Cardiac septum (tissue), 1 donor: ENCODE measurements at regions not wholly inside any gene's neighbourhood (a gene's known extent, or its start where the extent isn't known, plus 50 kb on each side); places are given as distances from the start of the nearest gene placed in this dataset.
"Not testable (repeated sequence)": the region's sequence is repeated elsewhere in the genome, so short reads cannot be mapped to it uniquely, and the experiment has no call there.

Experiments
- DNase-seq: peaks from one replicate; pipeline ENCODE4 v3.0.0-alpha.2; 2020; ENCODE audit warnings: low spot score
- intact Hi-C: fragments of 100-400 bp; cut with DNase I; formaldehyde crosslinking; loops from one replicate; pipeline ENCODE4 v1.14.0; 2022
- donor health status: DM: no; HTN: no; CAD: no.

DNA sequence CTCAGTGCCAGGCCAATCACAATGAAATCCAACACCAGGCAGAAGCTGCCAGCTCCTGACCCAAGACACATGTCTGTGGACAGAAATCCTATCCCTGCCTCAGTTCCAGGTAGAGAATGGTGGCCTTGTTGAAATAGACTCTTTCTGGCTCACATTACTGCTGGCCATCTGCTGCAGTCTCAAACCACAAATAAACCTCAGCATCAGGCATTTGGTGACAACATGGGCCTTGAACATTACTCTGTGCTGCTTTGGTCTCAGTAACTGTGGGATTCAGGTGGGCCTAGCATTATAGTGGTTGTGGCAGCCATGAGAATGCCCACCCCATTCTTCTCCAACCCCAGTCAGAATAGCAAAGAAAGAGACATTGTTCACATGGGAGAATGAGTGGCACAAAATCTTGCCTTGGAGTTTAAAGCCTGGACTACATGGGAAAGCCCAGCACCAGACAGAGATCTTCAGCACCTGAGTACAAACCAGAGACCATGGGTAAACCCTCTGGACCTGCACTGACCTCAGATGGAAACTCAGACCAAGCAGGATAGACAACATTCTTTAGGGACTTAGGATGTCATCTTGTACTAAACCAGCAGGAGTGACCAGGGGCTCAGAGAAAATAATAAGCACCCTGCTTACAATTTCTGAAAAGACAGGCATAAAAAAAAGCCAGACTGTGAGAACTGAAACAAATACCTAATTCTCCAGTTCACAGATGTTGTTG lies 50.4 kb upstream of the TRAM1L1 start:
- intact Hi-C loops: loop anchor here (10.0 kb wide), 1 partner anchor 1089 kb away; no protein-coding TSS in a partner anchor
- no peak for DNase-seq

DNA sequence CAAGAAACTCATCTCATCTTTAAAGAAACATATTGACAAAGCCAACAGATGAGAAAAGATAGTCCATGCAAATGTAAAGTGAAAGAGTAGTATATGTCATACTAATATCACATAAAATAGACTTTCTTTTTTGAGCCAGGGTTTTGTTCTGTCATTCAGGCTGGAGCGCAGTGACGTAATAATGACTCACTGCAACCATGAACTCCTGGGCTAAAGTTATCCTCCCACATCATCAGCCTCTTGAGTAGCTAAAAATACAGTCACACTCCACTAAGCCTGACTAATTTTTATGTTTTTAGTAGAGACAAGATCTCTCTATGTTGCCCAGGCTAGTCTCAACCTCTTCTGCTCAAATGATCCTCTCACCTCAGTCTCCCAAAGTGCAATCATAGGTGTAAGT lies 51.8 kb upstream of the TRAM1L1 start:
- DNase-seq: no peak
- intact Hi-C loops: loop anchor here (10.0 kb wide), 1 partner anchor 1088 kb away; no protein-coding TSS in a partner anchor

GRCh38 chr4:117138732-117139131 lies 53.4 kb upstream of the TRAM1L1 start:
- DNase-seq: not testable (repeated sequence)
- intact Hi-C loops: loop anchor here (10.0 kb wide), 1 partner anchor 1086 kb away; no protein-coding TSS in a partner anchor

GRCh38 chr4:117154251-117154650 lies 68.9 kb upstream of the TRAM1L1 start:
- no peak for DNase-seq
- intact Hi-C loops: no loop called here

DNA sequence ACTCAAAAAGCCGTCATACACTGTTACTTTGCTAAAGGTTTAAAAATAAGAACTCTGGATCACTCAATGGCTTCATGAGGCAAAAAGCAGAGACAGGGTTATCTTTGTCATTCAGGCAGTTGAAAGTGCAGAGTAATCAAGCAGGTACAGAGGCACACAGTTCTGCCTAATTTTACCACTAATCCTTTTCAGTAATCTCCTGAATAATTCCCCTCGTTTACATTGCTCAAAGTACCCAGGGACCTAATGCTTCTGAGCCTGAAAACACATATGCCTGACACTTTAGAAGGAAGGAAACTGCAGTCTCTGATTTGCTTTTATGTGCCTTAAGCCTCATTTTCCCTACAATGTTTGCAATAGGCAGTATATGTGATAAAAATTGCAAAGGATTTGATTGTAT lies 71.4 kb upstream of the TRAM1L1 start:
- intact Hi-C loops: no loop called here
- DNase-seq: no peak

DNA sequence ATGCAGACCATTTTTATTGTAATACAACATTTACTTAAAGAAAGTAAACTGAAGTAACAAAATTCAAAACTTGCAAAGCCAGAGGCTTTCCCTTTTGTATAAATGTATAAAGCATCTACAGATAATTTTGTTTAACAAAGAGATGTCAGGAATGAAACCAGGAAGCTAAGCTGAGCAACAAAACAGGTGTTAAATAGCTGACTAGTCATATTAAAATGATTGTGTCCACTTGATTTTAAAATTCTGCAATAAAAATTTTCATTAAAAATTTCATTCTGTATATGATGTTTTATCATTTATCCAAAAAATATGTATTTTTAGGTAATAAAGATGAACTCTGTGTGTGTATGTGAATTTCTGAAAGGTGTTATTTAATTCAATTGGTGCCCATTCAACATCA lies 72.0 kb upstream of the TRAM1L1 start:
- DNase-seq: no peak
- intact Hi-C loops: no loop called here

DNA sequence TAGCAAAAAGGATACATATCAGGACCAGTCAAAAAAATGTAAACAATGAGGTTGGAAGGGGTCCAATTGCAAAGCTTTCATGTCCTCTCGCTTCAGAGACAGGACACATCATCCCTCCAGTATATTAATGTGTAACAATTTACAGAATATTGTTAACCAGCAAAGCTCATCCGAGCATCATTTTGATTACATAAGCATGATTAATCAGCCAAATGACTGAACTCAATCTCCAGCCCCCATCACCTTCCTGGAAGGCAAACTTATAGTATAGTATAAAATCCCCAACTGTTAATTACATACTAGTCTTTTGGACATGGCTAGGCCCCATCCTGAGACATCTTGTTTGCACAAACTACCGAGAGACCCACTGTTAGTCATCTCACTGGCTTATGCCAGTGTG lies 77.6 kb upstream of the TRAM1L1 start:
- intact Hi-C loops: no loop called here
- DNase-seq: no peak

- intact Hi-C loops: no loop called here
- DNase-seq: no peak
These were observed 79.0 kb upstream of the TRAM1L1 start for GRCh38 chr4:117164338-117164737.

DNA sequence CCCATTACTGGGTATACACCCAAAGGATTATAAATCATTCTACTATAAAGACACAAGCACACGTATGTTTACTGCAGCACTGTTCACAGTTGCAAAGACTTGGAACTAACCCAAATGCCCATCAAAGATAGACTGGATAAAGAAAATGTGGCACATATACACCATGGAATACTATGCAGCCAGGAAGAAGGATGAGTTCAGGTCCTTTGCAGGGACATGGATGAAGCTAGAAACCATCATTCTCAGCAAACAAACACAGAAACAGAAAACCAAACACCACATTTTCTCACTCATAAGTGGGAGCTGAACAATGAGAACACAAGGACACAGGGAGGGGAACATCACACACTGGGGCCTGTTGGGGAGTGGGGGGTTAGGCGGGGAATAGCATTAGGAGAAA lies 90.0 kb upstream of the TRAM1L1 start:
- intact Hi-C loops, DNase-seq: not testable (repeated sequence)

GRCh38 chr4:117203231-117203630 lies 117.9 kb upstream of the TRAM1L1 start:
- DNase-seq: no peak
- intact Hi-C loops: no loop called here

DNA sequence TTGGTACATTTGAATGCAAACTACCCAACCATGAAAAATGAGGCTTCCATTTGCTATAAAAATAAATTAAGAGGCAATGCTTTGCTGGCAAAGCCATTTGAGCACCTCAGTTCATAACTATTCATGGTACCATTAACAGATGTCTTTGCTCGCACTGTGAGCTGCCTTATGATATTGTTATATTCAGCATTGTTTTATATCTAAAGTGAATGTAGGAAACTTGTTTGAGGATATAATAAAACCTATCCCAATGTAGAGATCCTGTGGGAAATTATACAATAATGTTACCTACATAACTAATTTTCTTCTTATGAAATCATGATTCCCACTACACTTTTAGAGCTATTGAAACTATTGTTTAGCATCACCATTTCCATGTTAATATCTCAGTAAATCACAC lies 125.2 kb upstream of the TRAM1L1 start:
- intact Hi-C loops: no loop called here
- no peak for DNase-seq

DNA sequence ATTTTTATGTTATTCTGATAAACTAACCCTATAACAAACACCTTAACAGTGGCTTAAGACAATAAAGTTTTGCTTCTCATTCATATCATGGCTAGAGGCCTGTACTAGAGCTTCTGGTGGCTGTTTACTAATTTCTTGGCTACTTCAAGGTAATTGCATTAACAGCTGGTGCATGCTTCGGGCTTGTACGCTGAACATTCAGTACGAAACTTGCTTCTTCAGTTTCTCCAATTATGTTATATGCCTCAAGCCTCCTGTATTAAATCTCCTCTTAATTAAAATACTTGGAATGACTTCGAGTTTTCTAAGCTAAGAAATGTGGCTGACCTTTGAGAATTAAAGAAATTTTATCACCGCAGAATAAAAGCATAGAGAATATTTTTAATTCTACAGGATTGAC lies 138.9 kb upstream of the TRAM1L1 start:
- no peak for DNase-seq
- intact Hi-C loops: no loop called here

DNA sequence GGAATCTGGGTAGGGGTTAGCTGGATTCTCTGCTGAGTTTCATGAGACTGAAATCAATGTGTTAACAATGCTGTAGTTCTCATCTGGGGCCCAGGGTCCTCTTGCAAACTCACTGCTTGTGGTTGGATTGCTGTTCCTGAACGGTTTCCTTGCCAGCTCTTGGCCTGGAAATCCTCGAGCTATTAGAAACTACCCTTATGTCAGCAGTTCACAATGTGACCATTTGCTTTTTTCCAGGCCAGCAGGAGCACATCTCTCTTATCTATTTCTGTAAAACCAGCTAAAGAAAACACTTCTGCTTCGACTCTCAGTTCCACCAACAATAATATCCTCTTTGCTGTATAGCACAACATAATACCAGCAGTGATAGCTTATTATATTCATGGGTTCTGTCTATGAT lies 140.1 kb upstream of the TRAM1L1 start:
- intact Hi-C loops: no loop called here
- no peak for DNase-seq

DNA sequence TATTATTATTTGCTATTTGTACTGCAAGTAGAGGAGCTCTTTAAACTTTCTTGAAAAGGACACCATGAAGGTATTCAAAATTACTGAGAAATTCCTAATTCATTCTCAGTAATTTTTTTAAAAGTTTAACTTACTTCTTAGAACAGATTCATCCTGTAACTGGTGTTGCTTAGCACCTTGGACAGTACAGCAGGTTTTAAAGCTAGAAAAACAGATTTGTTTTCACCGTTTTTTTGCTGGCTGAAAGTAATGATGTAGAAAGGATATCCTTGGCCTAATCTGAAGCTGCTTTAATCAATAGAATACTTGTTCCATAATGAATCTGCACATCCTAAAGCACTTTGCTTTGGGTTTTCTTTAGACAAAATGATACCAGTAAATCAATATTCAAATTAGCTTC lies 142.5 kb upstream of the TRAM1L1 start:
- intact Hi-C loops: no loop called here

GRCh38 chr4:117239434-117239833 lies 154.1 kb upstream of the TRAM1L1 start:
- DNase-seq: no peak
- intact Hi-C loops: no loop called here

More for the DNA sequence above, 142.5 kb upstream of the TRAM1L1 start:
- DNase-seq: no peak

DNA sequence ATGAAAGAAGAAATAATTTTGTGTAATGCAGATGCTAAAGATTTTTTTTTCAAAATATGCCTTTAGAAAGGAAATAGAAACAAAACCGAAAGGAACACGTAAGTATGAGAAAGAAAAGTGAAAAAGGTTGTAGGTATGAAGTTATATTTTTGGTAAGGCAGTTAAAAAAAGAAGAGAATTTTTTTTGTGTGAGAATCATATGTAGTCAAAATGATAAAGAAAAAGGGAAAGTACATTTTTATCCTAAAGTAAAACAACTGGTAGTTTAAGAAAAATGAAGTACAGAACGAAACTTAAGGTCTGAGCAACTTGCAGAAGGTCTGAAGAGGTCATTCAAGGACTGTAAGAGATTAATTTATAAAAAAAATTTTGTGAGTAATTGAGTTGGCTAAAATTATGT lies 164.0 kb upstream of the TRAM1L1 start:
- intact Hi-C loops: no loop called here
- no peak for DNase-seq

GRCh38 chr4:117264072-117264471 lies 178.7 kb upstream of the TRAM1L1 start:
- intact Hi-C loops: no loop called here
- DNase-seq: no peak

DNA sequence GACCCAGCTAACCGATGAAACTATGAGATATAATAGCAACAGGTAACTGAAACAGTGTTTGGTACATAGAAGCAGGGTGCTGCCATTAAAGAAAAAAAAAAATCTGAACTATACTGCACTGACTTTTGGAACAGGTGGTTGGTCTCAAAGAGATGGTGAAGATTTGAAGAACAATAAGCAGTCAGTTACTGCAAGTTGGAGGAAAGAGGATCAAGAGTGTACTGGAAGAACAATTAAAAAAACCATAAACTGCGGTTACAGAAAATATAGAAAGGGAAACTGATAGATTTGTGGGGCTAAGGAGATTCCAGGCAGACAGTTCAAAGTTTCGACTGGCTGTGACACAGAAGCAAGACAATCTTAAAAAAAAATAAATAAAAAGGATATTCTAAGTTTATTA lies 181.9 kb upstream of the TRAM1L1 start:
- DNase-seq: no peak
- intact Hi-C loops: no loop called here

GRCh38 chr4:117284736-117285135 lies 199.4 kb upstream of the TRAM1L1 start:
- intact Hi-C loops: no loop called here
- DNase-seq: no peak

DNA sequence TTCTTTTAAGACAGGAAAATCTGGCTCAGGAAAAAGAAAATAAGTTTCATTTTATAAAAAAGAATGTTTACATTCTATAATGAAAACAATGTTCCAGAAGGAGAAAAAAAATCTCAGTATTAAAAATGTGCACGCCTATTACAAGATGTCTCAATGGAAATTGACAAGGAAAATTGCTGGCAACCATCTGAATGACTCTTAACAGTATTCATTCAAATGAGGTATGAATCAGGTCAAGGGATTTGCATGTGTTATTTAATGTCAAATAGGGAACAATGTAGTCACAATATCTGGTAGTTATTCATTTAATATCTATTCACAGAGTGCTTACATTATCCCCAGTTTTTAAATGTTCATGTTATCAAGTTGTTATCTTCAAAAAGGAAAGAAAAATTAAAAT lies 208.4 kb upstream of the TRAM1L1 start:
- intact Hi-C loops: no loop called here

DNA sequence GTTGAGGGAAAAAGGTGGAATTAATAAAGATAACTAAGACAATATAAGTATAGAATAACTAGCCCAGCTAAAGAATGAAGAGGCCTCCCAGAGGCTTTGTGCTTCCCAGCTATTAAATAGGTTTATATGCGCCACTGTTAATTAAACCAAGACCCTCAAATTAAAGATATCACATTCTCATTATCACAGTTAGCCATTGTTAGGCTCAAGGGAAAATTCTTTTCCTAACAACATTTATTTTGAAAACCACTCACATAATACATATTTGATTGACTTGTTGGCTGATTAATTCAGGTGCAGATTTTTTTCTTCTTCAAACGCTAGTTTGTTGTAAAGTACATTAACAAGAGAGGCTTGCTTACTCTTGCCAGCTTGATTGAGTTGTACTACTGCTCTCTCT lies 216.8 kb upstream of the TRAM1L1 start:
- intact Hi-C loops: no loop called here
- DNase-seq: no peak

More for the DNA sequence above, 208.4 kb upstream of the TRAM1L1 start:
- no peak for DNase-seq

DNA sequence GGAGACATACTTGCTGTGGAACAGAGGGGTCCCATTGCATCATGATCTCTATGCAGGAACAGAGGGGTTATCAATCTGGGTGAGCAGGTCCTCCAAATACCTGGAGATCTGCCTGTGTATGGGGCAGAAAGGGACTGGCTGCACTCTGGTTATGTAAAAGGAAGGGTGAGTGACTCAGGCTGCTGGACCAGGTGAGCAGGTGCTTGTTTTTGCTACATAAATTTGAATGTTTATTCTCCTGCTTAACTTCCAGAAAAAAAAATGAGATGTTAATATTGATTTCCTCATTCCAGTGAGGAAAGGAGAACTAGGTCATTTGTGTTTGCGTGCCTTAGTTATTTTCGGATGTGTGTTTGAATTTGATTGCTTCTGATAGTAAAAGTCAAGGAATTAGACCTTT lies 225.8 kb upstream of the TRAM1L1 start:
- DNase-seq: no peak
- intact Hi-C loops: no loop called here
